ENCODE measurements at regions not wholly inside any gene's neighbourhood (a gene's known extent, or its start where the extent isn't known, plus 50 kb on each side); places are given as distances from the start of the nearest gene placed in this dataset.

DNA sequence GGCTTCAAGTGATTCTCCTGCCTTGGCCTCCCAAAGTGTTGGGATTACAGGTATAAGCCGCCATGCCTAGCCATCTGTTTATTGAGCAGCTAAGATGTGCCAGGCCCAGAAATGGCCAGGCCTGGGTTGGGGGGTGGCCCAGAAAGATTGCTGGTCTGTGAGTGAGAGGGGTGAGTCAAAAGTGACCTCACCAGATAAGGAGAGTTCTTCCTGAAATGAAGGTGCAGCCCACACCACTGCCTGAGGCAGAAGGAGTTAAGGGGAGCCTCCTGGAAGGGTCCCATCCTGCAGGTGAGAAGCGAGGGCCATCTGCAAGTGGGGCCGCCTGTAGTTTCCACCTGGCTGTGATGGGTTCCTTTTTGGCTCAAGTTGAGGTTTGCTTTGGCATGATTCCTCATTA, 96.9 kb upstream of the KLF4 start:
- no peaks in the 10 kb centered on the region for H3K27me3 ChIP-seq
- H3K9me3 ChIP-seq, result no peaks in the 10 kb centered on the region
- 89 to 100% (median 93%) methylated on average over 3 of the region's 3 CpGs for WGBS, 3 donors
- intact Hi-C loops (cut with DNase I), result no loop called here
- no peak for TF ChIP-seq EP300 (IDR thresholded peaks at IDR 0.05)
- TF ChIP-seq POLR2A (IDR thresholded peaks at IDR 0.05), result no peak
- TF ChIP-seq, protein P1, sequence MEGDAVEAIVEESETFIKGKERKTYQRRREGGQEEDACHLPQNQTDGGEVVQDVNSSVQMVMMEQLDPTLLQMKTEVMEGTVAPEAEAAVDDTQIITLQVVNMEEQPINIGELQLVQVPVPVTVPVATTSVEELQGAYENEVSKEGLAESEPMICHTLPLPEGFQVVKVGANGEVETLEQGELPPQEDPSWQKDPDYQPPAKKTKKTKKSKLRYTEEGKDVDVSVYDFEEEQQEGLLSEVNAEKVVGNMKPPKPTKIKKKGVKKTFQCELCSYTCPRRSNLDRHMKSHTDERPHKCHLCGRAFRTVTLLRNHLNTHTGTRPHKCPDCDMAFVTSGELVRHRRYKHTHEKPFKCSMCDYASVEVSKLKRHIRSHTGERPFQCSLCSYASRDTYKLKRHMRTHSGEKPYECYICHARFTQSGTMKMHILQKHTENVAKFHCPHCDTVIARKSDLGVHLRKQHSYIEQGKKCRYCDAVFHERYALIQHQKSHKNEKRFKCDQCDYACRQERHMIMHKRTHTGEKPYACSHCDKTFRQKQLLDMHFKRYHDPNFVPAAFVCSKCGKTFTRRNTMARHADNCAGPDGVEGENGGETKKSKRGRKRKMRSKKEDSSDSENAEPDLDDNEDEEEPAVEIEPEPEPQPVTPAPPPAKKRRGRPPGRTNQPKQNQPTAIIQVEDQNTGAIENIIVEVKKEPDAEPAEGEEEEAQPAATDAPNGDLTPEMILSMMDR (IDR thresholded peaks at IDR 0.05), result no peak
- no peak overlapping the region for H3K27ac ChIP-seq
- H3K36me3 ChIP-seq, result no peaks in the 10 kb centered on the region
- H3K4me1 ChIP-seq (ENCODE audit: insufficient read depth), result no peaks in the 10 kb centered on the region
- no peak overlapping the region for H3K4me3 ChIP-seq
- no peak for DNase-seq

DNA sequence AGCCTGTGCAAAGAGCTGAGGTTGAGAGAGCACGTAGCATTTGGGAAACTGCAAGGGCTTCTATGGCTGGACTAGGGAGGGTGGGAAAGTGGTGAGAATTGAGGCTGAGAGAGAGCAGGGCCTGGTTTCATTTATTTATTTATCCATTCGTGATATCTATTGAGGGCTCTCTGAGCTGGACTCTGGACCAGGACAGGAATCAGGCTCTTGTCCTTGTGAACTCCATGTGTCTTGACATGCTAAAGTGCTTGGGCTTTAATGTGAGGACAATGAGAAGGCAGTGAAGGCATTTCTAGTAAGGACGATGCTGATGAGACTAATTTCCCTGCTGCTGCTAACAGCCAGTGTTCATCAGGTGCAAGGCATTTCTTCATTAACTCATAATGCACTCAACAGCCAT, 95.9 kb upstream of the KLF4 start:
- DNase-seq, result no peak
- no peaks in the 10 kb centered on the region for H3K27me3 ChIP-seq
- intact Hi-C loops (cut with DNase I), result no loop called here
- no peak overlapping the region for H3K4me3 ChIP-seq
- no peaks in the 10 kb centered on the region for H3K9me3 ChIP-seq
- WGBS, 3 donors, result 78 to 83% (median 82%) methylated on average over 3 of the region's 3 CpGs
- no peaks in the 10 kb centered on the region for H3K36me3 ChIP-seq
- no peak overlapping the region for H3K27ac ChIP-seq
- no peak for TF ChIP-seq EP300 (IDR thresholded peaks at IDR 0.05)
- TF ChIP-seq POLR2A (IDR thresholded peaks at IDR 0.05), result no peak
- TF ChIP-seq, protein P1 (IDR thresholded peaks at IDR 0.05), result no peak
- H3K4me1 ChIP-seq (ENCODE audit: insufficient read depth), result no peaks in the 10 kb centered on the region

DNA sequence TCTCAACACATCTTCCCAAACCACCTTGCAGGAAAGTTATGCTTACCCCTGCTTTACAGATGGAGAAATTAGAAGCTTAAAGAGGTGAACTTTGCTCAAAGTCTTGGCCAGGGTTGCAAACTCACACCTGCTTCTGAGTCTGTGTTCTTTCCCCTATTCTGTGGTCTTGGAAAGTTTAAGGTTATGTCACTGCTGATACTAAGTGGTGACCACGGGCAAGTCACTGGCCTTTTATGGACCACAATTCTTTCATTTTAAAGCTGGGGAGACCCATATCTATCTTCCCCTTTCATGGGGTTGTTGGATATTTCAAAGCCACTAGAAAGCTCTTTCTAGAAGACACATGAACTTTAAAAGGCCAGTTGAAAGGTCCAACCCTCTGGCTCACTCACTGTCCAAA, 95.4 kb upstream of the KLF4 start:
- no peaks in the 10 kb centered on the region for H3K9me3 ChIP-seq
- no peaks in the 10 kb centered on the region for H3K4me1 ChIP-seq (ENCODE audit: insufficient read depth)
- no peak overlapping the region for H3K4me3 ChIP-seq
- TF ChIP-seq, protein P1 (IDR thresholded peaks at IDR 0.05), result no peak
- TF ChIP-seq EP300 (IDR thresholded peaks at IDR 0.05) (no peak), POLR2A (IDR thresholded peaks at IDR 0.05) (no peak)
- no peak for DNase-seq
- H3K27ac ChIP-seq, result no peak overlapping the region
- no peaks in the 10 kb centered on the region for H3K27me3 ChIP-seq
- intact Hi-C loops (cut with DNase I), result no loop called here
- 60 to 78% (median 67%) methylated on average over 1 of the region's 1 CpG for WGBS, 3 donors
- no peaks in the 10 kb centered on the region for H3K36me3 ChIP-seq

DNA sequence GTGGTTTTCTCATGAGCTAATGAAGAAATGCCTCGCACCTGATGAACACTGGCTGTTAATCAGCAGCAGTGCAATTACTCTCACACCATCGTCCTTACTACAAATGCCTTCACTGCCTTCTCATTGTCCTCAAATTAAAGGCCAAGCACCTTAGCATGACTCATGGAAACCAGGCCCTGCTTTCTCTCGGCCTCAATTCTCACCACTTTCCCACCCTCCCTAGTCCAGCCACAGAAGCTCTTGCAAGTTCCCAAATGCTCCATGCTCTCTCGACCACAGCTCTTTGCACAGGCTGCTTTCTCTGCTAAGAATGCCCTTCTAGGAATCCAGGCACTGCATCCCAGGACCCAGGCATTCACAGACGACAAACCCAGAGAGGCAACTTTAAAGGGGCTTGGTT, 94.6 kb upstream of the KLF4 start:
- WGBS, 3 donors, result 74 to 83% (median 77%) methylated on average over 5 of the region's 5 CpGs
- intact Hi-C loops (cut with DNase I), result no loop called here
- no peaks in the 10 kb centered on the region for H3K27me3 ChIP-seq

More for the DNA sequence above, 94.6 kb upstream of the KLF4 start:
- no peak for DNase-seq
- H3K4me1 ChIP-seq (ENCODE audit: insufficient read depth), result no peaks in the 10 kb centered on the region
- no peak for TF ChIP-seq EP300 (IDR thresholded peaks at IDR 0.05)
- TF ChIP-seq POLR2A (IDR thresholded peaks at IDR 0.05), result no peak
- TF ChIP-seq, protein P1 (IDR thresholded peaks at IDR 0.05), result no peak
- no peaks in the 10 kb centered on the region for H3K36me3 ChIP-seq
- no peak overlapping the region for H3K4me3 ChIP-seq
- H3K27ac ChIP-seq, result no peak overlapping the region
- no peaks in the 10 kb centered on the region for H3K9me3 ChIP-seq
